IPS-NIHi11 (cell line): ENCODE measurements at regions not wholly inside any gene's neighbourhood (a gene's known extent, or its start where the extent isn't known, plus 50 kb on each side); places are given as distances from the start of the nearest gene placed in this dataset.
"Not testable (repeated sequence)": the region's sequence is repeated elsewhere in the genome, so short reads cannot be mapped to it uniquely, and the experiment has no call there.

Source experiments
- DNase-seq: peaks from one replicate; pipeline ENCODE4 v3.0.0; 2012; ENCODE audit warnings: mixed read lengths, low spot score

DNA sequence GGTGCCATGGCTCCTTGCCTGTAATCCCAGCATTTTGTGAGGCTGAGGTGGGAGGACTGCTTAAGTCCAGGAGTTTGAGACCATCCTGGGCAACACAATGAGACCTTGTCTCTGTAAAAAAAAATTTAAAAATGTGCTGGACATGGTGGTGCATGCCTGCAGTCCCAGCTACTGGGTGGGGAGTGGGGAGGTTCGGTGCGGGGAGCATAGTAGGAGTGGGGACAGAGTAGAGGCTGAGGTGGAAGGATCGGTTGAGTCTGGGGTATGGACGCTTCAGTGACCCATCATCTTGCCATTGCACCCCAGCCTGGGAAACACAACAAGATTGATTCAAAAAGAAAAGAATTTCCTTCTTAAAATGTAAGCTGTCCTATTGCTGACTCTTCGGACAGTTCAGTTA, 1490.0 kb upstream of the GBE1 start:
- no peak for DNase-seq

DNA sequence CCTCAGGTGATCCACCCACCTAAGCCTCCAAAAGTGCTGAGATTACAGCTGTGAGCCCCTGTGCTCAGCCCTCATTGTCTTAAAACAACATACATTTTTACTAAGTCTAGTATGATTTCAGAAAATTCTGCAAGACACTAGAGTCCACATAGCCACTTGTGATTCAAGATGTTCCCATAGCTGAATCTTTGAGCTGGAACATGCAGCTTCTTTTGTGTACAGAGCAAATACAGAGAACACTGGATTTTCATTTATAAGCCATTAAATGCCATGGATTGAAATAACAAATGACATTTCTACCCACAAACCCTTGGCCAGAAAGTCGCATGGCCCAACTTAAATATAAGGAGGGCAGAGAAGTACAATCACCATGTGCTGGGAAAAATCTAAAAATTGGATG, 1489.2 kb upstream of the GBE1 start:
- DNase-seq: no peak

DNA sequence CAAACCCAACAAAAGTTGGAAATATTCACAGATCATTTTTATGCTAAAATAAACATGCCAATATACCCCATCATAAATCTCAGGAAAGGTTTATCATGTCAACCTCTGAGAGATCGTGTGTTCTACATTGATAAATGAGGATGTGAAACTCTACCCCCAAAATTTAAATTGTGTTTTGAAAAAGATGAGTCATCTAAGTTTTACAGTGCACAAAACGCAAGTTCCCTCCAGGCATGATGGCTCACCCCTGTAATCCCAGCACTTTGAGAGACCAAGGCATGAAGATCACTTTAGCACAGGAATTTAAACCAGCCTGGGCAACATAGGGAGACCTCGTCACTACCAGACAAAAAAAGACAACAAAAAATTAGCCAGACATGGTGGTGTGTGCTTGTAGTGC, 1487.0 kb upstream of the GBE1 start:
- no peak for DNase-seq

DNA sequence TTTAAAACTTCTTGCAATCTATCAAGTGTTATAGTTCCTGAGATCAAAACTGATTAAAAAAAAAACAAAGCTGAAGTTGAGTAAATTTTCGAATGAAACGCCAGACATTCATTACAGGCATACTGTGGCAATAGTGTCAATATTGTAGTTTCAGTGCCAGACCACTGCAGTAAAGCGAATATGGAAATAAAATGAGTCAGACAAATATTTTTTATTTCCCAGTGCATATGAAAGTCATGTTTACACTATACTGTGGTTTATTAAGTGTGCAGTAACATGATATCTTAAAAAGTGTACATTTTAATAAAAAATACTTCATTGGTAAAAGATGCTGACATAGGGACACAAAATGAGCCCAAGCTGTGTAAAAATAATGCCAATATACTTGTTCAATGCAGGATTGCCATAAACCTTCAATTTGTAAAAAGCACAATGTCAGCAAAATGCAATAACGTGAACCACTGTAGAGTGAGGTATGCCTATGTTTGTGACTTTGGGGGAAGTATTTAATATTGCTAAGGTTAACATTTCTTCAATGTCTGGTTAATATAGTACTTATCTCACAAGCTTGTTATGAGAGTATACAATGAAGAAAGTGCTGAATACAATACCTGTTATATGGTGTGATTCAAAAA, 1473.9 kb upstream of the GBE1 start:
- DNase-seq: no peak

DNA sequence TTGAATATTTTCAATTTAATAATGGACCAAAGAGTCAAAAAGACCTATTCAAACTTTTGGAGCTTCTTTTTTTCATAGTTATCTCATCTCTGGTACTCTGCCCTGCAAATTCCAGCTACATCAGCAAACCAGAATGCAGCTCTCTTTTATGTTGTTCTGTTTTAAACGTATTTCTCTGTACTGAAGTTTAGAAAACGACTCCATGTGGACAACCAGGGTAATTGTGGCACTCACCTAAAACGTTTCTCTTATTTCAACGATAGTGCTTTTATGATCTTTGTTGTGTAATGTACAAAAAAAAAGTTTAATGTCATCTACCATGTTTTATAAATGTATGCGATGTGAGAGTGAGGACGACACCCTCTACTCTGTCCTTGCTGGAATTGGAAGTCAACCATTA, 1472.3 kb upstream of the GBE1 start:
- no peak for DNase-seq

DNA sequence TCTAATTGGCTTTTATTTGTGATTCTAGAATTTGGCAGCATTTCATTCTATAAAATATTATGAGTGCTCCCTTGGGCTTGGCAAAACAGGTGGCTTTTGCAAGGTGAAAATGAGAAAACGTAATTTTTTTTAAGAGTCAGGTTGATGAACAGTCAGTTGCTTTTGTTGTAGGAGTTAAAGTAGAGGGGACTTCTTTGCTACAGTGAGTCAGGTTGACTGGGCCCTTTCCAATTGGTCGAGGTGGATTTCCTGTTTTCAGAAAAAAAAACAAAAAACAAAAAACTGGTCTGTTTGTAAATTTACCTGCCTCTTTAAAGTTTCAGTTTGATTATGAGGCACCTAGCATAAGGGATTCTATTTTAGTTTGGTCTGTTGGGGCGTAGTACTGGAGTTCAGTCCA, 1469.4 kb upstream of the GBE1 start:
- peak; percentile 4 for DNase-seq

DNA sequence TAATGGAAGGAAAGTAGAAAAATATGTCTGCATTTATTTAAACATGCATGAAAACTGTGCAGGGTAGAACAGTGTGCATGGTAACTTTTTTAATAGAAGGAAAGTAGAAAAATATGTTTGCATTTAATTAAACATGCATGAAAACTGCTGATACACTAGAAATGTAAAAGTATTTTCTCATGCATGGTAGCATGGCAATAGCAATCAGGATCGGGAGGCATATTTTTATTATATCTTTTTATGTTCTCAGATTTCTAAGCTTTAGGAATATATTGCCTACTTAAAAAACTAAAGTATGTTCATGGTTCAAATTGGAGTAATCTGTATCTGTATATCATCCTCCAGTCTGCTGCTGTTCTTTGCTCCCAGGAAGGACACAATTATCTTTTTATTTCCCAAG, 1468.9 kb upstream of the GBE1 start:
- DNase-seq: no peak

DNA sequence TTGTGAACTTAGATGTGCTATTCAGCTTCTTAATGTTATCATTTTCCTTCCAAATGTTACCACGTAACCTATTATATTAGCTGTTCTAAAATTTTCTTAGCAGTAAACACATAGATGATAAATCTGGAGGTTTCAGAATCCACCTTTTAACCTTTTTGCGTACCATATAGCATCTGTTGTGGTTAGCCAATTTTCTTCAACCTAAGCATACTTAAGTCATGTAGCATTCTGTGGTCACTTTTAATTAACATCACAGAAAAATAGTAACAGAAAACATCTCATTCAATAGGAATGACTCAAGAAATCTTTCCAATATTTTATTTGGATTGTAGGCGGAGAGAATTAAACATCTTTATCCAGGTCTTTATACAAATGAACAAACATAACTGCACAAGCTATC, 1465.3 kb upstream of the GBE1 start:
- no peak for DNase-seq

DNA sequence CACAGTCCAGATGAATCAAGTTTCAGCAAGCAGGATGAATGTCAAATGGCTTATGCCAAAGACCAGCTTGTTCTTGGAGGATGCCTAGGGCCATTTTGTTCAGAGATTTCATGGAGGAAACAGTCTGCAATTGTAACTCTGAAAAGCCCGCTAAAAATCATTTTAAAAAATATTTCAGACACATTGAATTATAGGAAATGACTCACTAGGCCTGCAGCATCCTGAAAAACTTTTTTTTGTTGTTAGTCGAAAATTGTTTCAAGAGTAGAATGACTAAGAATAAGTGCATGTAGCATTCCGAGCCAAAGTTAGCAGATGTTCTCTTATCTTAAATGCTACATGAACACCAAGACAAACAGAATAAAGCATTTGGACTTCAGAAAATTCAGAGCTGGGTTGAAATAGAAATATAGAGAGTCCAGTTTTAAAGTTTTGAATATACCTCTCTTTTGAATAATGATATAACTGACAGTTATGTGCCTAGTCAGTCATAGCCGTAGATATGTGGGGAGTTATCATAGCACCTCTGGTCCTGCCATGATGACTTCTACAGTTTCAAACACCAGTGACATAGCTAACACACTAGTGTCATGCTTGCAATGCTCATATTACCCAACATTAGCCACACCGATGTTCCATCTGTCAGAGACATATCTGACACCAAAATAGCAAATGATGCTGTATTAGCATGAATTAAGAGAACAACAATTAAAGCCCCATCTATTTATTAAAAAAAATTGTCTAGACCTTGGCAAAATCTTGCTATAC, 1462.8 kb upstream of the GBE1 start:
- no peak for DNase-seq

DNA sequence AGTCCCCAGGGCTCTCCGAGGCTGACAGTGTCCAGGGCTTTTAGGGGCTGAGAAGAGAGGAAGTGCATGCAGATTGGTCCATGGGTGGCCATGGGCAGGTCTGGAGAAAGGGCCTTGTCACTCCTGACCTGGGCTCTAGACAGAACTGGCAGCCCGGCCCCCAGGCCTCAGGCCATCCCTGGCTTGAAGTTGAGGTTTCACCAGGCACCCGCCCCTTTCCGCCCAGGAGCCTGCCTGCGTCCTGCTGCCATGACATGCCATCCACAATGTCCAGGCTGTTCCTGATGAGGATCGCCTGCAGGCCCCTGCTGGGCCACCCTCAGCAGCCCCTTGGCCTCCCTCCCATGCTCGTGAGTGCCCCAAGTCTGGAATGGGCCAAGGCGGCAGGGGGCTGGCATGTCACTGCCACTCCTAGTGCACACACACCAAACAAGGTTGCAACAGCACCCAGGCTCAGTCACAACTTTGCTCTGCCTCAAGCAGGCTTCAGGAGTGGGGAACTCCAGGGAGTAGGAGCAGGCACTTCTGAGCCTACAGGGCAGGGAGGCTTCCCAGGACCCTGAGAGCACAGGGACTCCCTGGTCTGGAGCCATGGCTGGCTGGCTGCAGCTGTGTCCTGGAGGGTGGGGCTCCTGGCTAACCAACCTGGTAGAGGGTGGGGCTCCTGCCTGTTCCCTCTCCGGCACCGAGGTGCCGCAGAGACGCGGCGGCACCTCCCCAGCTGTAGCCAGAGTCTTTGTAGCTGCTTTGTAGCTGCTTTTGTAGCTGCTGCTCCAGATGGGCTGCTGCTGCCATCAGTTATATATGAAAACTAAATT, 1457.1 kb upstream of the GBE1 start:
- no peak for DNase-seq

DNA sequence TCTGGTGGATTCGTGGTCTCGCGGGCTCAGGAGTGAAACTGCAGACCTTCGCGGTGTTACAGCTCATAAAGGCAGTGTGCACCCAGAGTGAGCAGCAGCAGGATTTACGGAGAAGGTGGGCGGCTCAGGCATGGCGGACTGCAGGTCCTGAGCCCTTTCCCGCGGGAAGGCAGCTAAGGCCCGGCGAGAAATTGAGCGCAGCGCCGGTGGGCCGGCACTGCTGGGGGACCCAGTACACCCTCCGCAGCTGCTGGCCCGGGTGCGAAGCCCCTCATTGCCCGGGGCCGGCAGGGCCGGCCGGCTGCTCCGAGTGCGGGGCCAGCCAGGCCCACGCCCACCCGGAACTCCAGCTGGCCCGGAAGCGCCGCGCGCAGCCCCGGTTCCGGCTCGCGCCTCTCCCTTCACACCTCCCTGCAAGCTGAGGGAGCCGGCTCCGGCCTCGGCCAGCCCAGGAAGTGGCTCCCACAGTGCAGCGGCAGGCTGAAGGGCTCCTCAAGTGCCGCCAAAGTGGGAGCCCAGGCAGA, 1456.2 kb upstream of the GBE1 start:
- DNase-seq: not testable (repeated sequence)

DNA sequence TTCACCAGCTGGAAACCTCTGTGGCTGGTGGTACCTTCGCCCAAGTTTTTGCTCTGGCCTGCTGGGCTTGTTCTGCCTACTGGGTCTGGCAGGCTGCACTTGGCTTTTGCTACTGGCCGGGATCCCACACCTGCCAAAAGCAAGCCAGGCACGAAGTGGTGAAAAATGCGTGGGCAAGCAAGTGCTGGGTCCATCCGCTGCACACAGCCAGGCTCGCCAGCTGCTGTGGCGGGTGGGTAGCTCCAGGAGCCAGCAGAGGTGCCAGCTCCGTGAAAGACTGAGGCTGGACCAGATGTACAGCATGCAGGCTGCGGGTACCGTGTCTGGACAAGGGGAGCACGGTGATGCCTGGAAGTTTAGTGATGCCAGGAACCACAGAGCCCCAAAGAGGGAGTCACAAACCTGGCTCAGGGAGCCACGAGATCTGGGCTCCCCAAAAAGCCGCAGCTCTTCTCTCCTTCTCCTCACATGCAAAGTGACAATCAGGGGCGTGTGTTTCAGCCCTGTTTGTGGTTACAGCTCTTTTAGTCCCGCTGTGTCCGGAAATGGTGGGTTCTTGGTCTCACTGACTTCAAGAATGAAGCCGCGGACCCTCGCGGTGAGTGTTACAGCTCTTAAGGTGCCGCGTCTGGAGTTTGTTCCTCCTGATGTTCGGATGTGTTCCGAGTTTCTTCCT, 1455.6 kb upstream of the GBE1 start:
- DNase-seq: no peak

DNA sequence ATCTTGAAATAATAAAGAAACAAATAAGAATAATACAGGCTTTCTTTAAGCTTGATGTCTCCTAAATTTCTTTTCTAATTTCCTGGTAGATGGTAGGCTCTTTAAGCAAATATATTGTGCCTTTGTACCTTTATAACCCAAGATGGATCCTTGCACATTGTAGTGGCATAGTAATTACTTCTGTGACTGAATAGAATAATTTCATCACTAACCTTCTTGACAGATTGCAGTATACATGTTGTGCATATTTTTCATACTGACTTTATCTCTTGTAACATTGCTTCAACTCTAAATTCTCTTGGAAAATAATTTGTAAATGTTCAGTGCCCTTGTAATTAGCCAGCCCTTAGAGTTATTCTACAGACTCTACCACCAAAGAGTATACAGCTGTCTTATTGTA, 1433.8 kb upstream of the GBE1 start:
- DNase-seq: no peak

DNA sequence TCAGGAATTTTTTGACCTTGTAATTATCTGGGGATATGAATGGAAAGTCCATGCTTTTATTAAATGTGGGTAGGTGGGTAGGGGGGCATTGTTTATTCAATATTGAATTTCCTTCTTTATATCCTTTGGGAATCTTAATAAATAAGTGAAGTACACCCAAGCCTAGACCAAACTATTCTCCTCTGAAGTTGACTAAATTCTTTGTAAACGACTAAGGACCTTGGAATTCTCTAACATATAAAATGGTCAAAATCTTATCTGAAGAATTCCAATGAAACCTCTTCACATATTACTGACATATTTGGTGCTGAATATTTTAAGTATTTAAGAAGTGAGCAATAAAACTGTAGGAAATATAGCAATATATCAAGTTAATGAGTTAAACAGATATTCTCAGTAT, 1432.1 kb upstream of the GBE1 start:
- DNase-seq: no peak

DNA sequence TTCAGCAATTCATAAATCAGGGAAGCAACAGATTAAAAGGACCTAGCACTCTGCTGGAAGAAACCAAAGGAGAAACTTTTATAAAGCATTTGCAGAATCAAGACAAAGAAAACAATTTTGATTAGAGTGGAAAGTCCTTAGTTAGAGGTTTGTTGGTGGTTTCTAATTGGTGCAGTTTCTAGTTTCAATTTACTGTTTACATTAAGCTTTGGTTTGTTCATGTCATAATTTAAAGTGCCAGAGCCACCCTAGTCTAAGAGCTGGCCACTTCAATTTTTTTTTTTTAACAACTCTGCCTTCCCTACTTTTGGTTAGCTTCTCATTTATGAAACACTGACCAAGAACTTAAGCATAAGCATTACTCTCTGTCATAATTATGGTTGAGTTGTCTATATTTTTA, 1428.2 kb upstream of the GBE1 start:
- DNase-seq: no peak

DNA sequence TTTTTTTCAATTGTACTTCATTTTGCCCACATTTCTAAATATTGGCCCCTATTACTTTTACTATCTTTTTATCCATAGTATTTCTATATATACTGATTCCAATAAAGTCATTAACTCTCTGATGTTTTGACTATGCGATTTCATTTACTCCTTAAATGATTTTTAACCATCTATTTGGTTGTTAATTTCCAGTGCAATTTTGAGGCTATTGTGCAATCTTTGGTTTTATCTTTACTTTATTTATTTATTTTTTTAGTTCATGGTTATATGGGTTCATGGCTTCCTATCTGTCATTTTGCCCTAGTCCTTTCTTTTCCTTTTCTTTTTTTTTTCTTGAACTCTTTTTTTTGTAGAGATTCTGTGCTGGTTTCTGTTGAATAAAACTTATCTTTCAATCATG, 1408.0 kb upstream of the GBE1 start:
- DNase-seq: no peak

DNA sequence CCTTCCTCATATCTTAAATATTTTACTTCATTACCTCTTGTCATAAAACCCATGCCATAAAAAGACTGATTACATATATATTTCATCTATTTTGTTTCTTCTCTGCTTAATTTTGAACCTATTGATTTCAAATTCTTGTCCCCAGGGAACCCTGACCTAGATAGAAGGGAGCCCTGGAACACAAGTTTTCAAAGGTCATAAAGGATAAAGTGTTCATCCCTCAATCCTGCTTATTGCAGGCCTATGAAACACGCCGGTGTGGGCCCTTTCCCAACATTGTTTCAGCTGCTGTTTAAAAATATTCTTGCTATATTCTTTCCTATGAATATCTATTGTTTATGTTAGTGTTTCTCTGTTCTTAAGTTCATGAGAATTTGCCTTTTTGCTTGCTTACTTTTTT, 1389.5 kb upstream of the GBE1 start:
- no peak for DNase-seq

DNA sequence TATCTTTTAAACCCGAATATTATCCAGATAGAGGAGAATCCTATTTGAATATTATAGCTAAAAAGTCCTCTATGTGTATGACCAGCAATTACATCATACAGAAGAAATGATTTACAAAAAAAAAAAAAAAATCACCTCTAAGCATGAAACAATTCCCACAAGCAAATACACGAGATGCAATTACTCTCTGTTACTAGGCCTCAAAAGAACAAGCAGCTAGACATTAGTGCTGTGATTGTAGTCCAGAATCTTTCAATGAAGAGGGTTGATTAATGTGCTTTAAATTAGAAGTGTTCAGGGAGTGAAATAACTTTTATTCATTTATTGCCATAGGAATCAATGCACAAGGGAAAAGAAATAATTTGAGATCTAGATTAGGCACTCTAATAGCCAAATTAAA, 1379.5 kb upstream of the GBE1 start:
- no peak for DNase-seq

DNA sequence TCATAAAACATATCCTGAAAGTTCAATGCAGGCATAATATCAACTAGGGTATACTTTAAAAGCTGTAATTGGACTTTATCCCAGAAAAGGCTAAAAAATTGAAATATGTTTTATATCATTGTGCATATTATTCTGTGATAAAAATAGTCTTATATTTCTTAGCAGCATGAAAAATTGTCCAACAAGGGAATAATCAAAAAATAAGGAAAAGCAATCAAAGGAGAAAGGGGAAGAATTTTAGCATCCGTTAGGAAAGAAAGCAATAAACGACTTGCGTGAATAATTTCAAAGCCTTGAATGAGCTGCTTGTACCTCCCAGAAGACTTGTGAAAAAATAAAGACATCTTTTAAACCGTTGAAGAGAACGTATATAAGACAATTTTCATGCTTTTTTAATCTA, 1369.8 kb upstream of the GBE1 start:
- DNase-seq: no peak

DNA sequence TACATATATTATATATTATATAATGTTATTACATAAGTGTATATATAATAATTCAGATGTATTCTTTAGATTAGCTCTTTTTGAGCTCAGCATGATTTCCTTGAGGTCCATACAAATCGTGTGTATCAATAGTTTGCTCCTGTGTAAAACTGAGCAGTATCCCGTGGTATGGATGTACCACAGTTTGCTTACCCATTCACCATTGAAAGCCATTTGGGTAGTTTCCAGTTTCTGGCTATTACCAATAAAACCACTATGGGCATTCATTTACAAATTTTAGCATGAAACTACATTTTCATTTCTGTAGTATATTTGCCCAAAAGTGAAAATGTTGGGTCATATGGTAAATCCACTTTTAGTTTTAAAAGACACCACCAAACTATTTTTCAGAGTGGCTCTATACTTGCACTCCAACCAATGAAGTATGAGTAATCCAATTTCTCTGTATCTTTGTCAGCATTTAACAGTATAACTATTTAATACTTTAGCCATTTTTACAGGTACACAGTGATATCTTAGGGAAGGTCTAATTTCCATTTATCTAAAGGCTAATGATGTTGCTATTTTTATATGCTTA, 1361.4 kb upstream of the GBE1 start:
- no peak for DNase-seq

DNA sequence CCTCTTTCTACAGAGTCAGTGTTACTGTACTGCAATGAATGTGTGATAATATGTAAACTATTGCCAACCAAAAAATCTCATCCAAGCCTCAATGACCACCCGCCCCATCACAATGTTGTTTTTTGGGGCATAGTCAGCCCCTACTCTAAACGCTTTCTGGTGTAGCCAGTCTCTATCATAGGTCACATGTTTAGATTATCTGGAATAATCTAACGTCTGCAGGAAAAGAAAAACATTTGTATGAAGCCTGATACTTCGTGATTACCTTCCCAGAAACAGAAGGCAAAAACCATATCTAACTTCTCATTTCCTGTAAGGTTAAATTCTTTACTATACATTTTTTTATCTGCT, 1331.8 kb upstream of the GBE1 start:
- no peak for DNase-seq
